Activated T-cell treated with anti-CD3 and anti-CD28 coated beads, Interleukin-2, amount 50 U/mL, for 24 hours (primary cell): ENCODE measurements at regions not wholly inside any gene's neighbourhood (a gene's known extent, or its start where the extent isn't known, plus 50 kb on each side); places are given as distances from the start of the nearest gene placed in this dataset.
"Not testable (repeated sequence)": the region's sequence is repeated elsewhere in the genome, so short reads cannot be mapped to it uniquely, and the experiment has no call there.

Experiments used
- DNase-seq: peaks from one replicate; pipeline ENCODE4 v3.0.0-alpha.2; 2020
- H3K27ac Mint-ChIP-seq: 2 replicates; pipeline ENCODE4 v1.8.0; 2020; ENCODE audit warnings: mild to moderate bottlenecking, mixed read lengths
- H3K27me3 Mint-ChIP-seq: 2 replicates; pipeline ENCODE4 v1.8.0; 2020; ENCODE audit warnings: mixed read lengths
- H3K36me3 Mint-ChIP-seq: 2 replicates; pipeline ENCODE4 v1.8.0; 2020; ENCODE audit warnings: low read depth, mixed read lengths
- H3K4me1 Mint-ChIP-seq: 2 replicates; pipeline ENCODE4 v1.8.0; 2020; ENCODE audit warnings: low read depth, mixed read lengths
- H3K4me3 Mint-ChIP-seq: 2 replicates; pipeline ENCODE4 v1.8.0; 2020; ENCODE audit warnings: mild to moderate bottlenecking, moderate library complexity, mixed read lengths
- H3K9me3 Mint-ChIP-seq: 2 replicates; pipeline ENCODE4 v1.8.0; 2020; ENCODE audit warnings: mixed read lengths

DNA sequence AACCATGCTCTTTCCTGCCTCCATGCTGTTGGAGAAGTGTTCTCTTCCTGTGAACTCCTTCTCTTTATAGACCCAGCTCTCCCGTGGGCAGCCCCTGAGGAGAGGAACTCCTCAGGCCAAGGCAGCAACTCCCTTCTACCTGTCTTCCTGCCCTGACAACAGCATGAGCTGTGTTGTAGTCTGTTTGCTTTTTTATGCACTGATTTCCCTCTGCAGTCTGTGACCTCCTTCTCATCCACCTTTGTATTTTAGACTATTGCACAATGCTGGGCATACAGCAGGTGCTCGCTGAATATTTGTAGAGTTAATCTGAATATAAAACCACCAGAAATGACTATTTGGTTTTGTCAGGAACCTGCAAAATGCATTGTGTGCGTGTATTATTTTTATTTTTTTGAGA, 152.2 kb upstream of the CHD6 start:
- DNase-seq = no peak
- Mint-ChIP-seq H3K4me1 (no peaks in the 10 kb centered on the region), H3K4me3 (no peak overlapping the region), H3K27me3 (peaks cover 13% of the 10 kb centered on the region), H3K9me3 (no peaks in the 10 kb centered on the region), H3K27ac (no peak overlapping the region), H3K36me3 (no peaks in the 10 kb centered on the region)

DNA sequence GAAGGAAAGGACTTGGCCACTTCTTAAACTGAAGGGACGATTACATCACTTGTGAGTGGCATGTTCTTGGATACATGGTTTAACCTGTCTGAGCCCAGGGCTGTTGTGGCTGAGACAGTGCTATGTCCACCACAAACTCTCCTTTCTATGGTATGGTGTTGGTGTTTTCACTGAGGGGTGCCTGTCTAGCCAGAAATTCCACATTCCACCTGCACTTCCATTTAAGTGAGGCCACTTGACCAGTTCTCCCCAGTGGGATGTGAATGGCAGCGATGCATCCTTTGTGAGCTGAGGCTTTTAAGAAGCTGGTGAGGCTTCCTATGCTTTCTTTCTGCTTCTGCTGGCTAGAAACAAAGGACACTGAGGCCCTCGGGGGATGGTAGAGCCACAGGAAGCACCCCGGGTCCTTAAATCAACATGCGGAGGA, 151.4 kb upstream of the CHD6 start:
- no peaks in the 10 kb centered on the region for H3K36me3 Mint-ChIP-seq
- DNase-seq = no peak
- peaks cover 13% of the 10 kb centered on the region for H3K27me3 Mint-ChIP-seq
- H3K4me1 Mint-ChIP-seq = no peaks in the 10 kb centered on the region
- H3K9me3 Mint-ChIP-seq = no peaks in the 10 kb centered on the region
- H3K4me3 Mint-ChIP-seq = no peak overlapping the region
- H3K27ac Mint-ChIP-seq = no peak overlapping the region

DNA sequence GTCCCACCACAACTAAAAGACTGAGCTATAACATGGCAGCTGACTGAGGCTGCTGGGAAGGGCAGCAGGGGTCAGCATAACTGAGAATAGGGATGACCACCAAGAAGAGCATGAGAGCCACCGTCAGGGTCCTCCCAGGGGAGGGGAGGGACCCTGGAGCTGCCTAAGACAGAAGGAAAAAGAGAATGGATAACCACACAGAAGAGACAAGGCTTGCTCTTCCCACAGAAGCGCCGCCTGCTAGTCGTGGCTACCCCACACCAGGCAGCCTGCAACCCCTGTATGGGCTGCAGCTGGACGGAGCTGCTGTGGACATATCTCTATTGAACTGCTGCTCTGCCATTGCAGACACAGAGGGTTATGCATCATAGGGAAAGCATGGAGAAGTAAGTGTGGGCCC, 132.0 kb upstream of the CHD6 start:
- no peak for DNase-seq
- no peak overlapping the region for H3K4me3 Mint-ChIP-seq
- H3K27ac Mint-ChIP-seq = no peak overlapping the region
- no peaks in the 10 kb centered on the region for H3K4me1 Mint-ChIP-seq
- no peaks in the 10 kb centered on the region for H3K36me3 Mint-ChIP-seq
- H3K9me3 Mint-ChIP-seq = no peaks in the 10 kb centered on the region
- peaks cover 35% of the 10 kb centered on the region for H3K27me3 Mint-ChIP-seq

DNA sequence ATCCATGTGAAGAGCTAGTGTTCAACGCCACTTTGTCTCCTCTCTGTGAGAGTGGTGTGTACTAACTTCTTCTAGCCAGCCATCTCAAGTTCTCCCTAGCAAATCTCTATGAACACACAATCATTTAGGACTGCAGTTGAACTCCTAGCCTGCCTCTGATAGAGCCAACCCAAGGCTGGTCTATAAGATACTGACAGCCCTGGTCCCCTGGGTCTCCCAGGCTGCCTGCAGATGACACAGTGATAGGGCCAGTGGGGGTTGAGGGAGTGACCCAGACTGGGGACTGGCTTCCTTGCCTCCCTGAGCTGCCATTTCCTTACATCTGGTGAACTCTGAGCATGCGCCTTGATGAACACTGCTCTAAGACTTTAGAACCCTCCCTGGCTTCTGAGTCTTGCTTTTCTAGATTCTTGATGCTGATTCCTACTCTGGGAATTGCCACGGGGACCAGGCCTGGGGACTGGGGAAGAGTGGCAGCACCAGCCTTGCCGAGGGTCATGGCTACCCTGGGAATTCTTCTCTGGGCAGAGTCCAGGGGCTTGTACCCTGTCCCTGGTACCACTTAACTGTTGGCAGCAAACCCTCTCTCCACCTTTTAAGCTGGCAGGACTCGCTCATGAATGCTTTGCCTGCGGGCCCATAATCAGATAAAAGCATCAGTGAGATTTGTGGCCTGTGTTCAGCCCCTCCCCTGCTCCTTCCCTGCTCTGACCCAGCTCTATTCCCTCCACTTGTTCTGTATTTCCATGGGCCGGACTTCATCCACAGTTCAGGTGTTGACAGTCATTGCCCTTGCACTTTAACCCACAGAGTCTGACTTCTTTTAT, 130.8 kb upstream of the CHD6 start:
- H3K27ac Mint-ChIP-seq = no peak overlapping the region
- no peaks in the 10 kb centered on the region for H3K4me1 Mint-ChIP-seq
- no peaks in the 10 kb centered on the region for H3K9me3 Mint-ChIP-seq
- no peak overlapping the region for H3K4me3 Mint-ChIP-seq
- DNase-seq = no peak
- H3K36me3 Mint-ChIP-seq = no peaks in the 10 kb centered on the region
- H3K27me3 Mint-ChIP-seq = peaks cover 42% of the 10 kb centered on the region

DNA sequence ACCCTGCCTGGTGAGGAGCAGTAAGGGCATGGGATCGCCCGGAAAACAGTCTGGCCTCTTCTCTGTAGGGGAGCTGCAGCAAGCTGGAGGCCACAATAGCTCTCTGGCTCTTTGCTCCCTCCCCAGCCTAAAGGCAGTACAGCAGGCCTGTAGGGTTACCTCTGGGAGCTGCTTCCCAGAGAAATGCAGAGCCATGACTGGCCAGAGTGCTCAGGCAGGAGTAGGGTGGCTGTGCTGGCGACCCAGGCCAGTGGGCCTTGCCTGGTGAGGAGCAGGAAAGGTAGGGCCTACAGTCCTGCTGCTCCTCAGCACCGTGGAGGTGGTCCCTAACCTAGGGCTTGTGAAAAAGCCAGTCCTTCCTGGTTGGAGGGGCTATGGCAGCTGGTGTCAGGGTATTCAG, 129.9 kb upstream of the CHD6 start:
- Mint-ChIP-seq H3K27me3 (peaks cover 43% of the 10 kb centered on the region), H3K27ac (no peak overlapping the region), H3K36me3 (no peaks in the 10 kb centered on the region)

DNA sequence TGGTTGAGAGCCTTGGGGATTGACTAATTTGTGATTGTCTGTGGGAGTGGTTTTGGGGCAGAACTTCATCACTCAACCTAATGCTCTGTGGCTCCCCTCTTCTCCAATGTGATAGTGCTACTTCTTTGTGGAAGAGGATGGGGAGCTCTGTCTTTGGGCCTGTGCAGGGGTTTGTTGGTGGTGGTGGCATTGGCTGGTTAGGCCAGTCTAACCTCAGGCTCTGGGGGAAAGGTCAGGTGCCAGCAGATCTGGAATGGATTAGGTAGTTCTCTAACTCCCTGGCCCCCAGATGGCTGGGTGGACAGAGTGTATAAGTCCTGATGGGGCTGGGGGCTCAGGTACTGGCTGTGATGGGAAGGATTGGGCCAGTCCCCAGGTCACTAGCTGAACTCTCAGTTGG, 129.0 kb upstream of the CHD6 start:
- Mint-ChIP-seq H3K4me1 (no peaks in the 10 kb centered on the region), H3K27me3 (peaks cover 44% of the 10 kb centered on the region), H3K36me3 (no peaks in the 10 kb centered on the region), H3K4me3 (no peak overlapping the region), H3K9me3 (no peaks in the 10 kb centered on the region), H3K27ac (no peak overlapping the region)
- DNase-seq = no peak

More for the DNA sequence above, 129.9 kb upstream of the CHD6 start:
- H3K4me1 Mint-ChIP-seq = no peaks in the 10 kb centered on the region
- H3K9me3 Mint-ChIP-seq = no peaks in the 10 kb centered on the region
- DNase-seq = no peak
- no peak overlapping the region for H3K4me3 Mint-ChIP-seq

- H3K27me3 Mint-ChIP-seq = peaks cover 44% of the 10 kb centered on the region
- no peak overlapping the region for H3K27ac Mint-ChIP-seq
- no peak overlapping the region for H3K4me3 Mint-ChIP-seq
These were observed 128.5 kb upstream of the CHD6 start for GRCh38 chr20:41746635-41747034.

GRCh38 chr20:41738604-41739206, 120.5 kb upstream of the CHD6 start:
- Mint-ChIP-seq H3K27me3 (peaks cover 5% of the 10 kb centered on the region), H3K27ac (no peak overlapping the region), H3K4me1 (no peaks in the 10 kb centered on the region), H3K36me3 (no peaks in the 10 kb centered on the region), H3K9me3 (no peaks in the 10 kb centered on the region), H3K4me3 (no peak overlapping the region)
- DNase-seq = peak; percentile 53

More at GRCh38 chr20:41746635-41747034, 128.5 kb upstream of the CHD6 start:
- Mint-ChIP-seq H3K4me1 (no peaks in the 10 kb centered on the region), H3K9me3 (no peaks in the 10 kb centered on the region), H3K36me3 (no peaks in the 10 kb centered on the region)
- DNase-seq = no peak

- H3K4me1 Mint-ChIP-seq = no peaks in the 10 kb centered on the region
- DNase-seq = no peak
- H3K4me3 Mint-ChIP-seq = no peak overlapping the region
- no peak overlapping the region for H3K27ac Mint-ChIP-seq
- H3K9me3 Mint-ChIP-seq = no peaks in the 10 kb centered on the region
- no peaks in the 10 kb centered on the region for H3K36me3 Mint-ChIP-seq
- H3K27me3 Mint-ChIP-seq = no peaks in the 10 kb centered on the region
These were observed 117.8 kb upstream of the CHD6 start for GRCh38 chr20:41735949-41736348.

DNA sequence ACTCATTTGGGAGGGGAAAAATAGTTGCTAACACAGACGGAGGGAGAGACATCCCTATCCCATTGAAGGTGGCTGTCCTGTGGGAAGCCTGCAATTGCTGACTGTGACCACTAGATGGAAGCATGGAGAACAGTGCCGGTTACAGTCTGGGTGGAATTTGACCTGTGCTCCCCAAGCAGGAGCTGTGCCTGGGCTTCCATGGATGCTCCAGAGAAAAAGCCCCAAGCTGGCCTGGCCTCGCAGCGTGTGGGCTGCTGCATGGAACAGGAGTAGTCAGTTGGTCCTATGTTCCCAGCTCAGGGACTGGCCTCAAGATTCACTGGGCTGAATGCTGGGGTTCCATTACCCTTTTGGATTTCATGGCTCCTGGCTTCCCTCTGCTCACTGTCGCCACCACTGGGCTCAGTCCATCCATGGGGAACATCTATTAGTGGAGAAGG, 116.3 kb upstream of the CHD6 start:
- DNase-seq = peak; percentile 37
- Mint-ChIP-seq H3K9me3 (no peaks in the 10 kb centered on the region), H3K4me1 (no peaks in the 10 kb centered on the region), H3K27me3 (no peaks in the 10 kb centered on the region), H3K4me3 (no peak overlapping the region), H3K36me3 (no peaks in the 10 kb centered on the region), H3K27ac (no peak overlapping the region)

GRCh38 chr20:41733151-41733550, 115.0 kb upstream of the CHD6 start:
- H3K27ac Mint-ChIP-seq = no peak overlapping the region

GRCh38 chr20:41731198-41731597, 113.0 kb upstream of the CHD6 start:
- H3K36me3 Mint-ChIP-seq, H3K27me3 Mint-ChIP-seq: not testable (repeated sequence)

More at GRCh38 chr20:41733151-41733550, 115.0 kb upstream of the CHD6 start:
- Mint-ChIP-seq H3K9me3 (no peaks in the 10 kb centered on the region), H3K36me3 (no peaks in the 10 kb centered on the region), H3K27me3 (no peaks in the 10 kb centered on the region), H3K4me3 (no peak overlapping the region), H3K4me1 (no peaks in the 10 kb centered on the region)
- DNase-seq = no peak

DNA sequence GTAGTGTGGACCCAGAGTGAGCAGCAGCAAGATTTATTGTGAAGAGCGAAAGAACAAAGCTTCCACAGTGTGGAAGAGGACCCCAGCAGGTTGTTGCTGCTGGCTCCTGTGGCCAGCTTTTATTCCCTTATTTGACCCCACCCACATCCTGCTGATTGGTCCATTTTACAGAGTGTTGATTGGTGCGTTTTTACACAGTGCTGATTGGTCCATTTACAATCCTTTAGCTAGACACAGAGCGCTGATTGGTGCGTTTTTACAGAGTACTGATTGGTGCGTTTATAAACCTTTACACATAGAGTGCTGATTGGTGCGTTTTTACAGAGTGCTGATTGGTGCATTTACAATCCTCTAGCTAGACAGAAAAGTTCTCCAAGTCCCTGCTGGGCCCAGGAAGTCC, 109.5 kb upstream of the CHD6 start:
- H3K4me1 Mint-ChIP-seq, DNase-seq, H3K4me3 Mint-ChIP-seq, H3K36me3 Mint-ChIP-seq, H3K9me3 Mint-ChIP-seq, H3K27ac Mint-ChIP-seq, H3K27me3 Mint-ChIP-seq: not testable (repeated sequence)

More at GRCh38 chr20:41731198-41731597, 113.0 kb upstream of the CHD6 start:
- H3K4me3 Mint-ChIP-seq, DNase-seq, H3K9me3 Mint-ChIP-seq, H3K27ac Mint-ChIP-seq, H3K4me1 Mint-ChIP-seq: not testable (repeated sequence)

GRCh38 chr20:41726727-41727126, 108.5 kb upstream of the CHD6 start:
- Mint-ChIP-seq H3K9me3 (no peaks in the 10 kb centered on the region), H3K27ac (no peak overlapping the region), H3K27me3 (peaks cover 6% of the 10 kb centered on the region), H3K4me3 (no peak overlapping the region), H3K4me1 (no peaks in the 10 kb centered on the region), H3K36me3 (no peaks in the 10 kb centered on the region)
- no peak for DNase-seq

- peaks cover 12% of the 10 kb centered on the region for H3K27me3 Mint-ChIP-seq
- H3K27ac Mint-ChIP-seq = no peak overlapping the region
- no peaks in the 10 kb centered on the region for H3K4me1 Mint-ChIP-seq
- no peaks in the 10 kb centered on the region for H3K36me3 Mint-ChIP-seq
- H3K9me3 Mint-ChIP-seq = no peaks in the 10 kb centered on the region
- DNase-seq = no peak
- no peak overlapping the region for H3K4me3 Mint-ChIP-seq
These were observed 101.0 kb upstream of the CHD6 start for GRCh38 chr20:41719151-41719550.
